ENCODE measurements at regions not wholly inside any gene's neighbourhood (a gene's known extent, or its start where the extent isn't known, plus 50 kb on each side); places are given as distances from the start of the nearest gene placed in this dataset.

GRCh38 chr5:88144219-88145001 is 124.2 kb downstream of the TMEM161B start:
- DNase-seq (ENCODE audit: low spot score): no peak

GRCh38 chr5:88143693-88144218 is 124.9 kb downstream of the TMEM161B start:
- no peak for DNase-seq (ENCODE audit: low spot score)

- DNase-seq (ENCODE audit: low spot score): no peak
These were observed 125.6 kb downstream of the TMEM161B start for GRCh38 chr5:88142886-88143692.

- DNase-seq (ENCODE audit: low spot score): peak; percentile 5
These were observed 126.1 kb downstream of the TMEM161B start for GRCh38 chr5:88142636-88142885.

- DNase-seq (ENCODE audit: low spot score): peak; percentile 98
These were observed 127.5 kb downstream of the TMEM161B start for GRCh38 chr5:88140856-88141752.

GRCh38 chr5:88140396-88140855 is 128.2 kb downstream of the TMEM161B start:
- DNase-seq (ENCODE audit: low spot score): no peak

GRCh38 chr5:88130211-88130815 is 138.3 kb downstream of the TMEM161B start:
- DNase-seq (ENCODE audit: low spot score): no peak

- DNase-seq (ENCODE audit: low spot score): no peak
These were observed 139.8 kb downstream of the TMEM161B start for GRCh38 chr5:88128813-88129212.

- no peak for DNase-seq (ENCODE audit: low spot score)
These were observed 149.0 kb downstream of the TMEM161B start for GRCh38 chr5:88119535-88120125.

- DNase-seq (ENCODE audit: low spot score): no peak
These were observed 150.5 kb downstream of the TMEM161B start for GRCh38 chr5:88118179-88118578.

GRCh38 chr5:88117546-88117945 is 151.1 kb downstream of the TMEM161B start:
- DNase-seq (ENCODE audit: low spot score): no peak

GRCh38 chr5:88116396-88116795 is 152.2 kb downstream of the TMEM161B start:
- DNase-seq (ENCODE audit: low spot score): no peak

GRCh38 chr5:88115211-88115610 is 153.4 kb downstream of the TMEM161B start:
- DNase-seq (ENCODE audit: low spot score): no peak

- no peak for DNase-seq (ENCODE audit: low spot score)
These were observed 155.2 kb downstream of the TMEM161B start for GRCh38 chr5:88113429-88113828.

- DNase-seq (ENCODE audit: low spot score): no peak
These were observed 158.8 kb downstream of the TMEM161B start for GRCh38 chr5:88109818-88110217.

- no peak for DNase-seq (ENCODE audit: low spot score)
These were observed 160.0 kb downstream of the TMEM161B start for GRCh38 chr5:88108490-88109279.

- DNase-seq (ENCODE audit: low spot score): no peak
These were observed 173.6 kb downstream of the TMEM161B start for GRCh38 chr5:88094906-88095496.

GRCh38 chr5:88094403-88094802 is 174.2 kb downstream of the TMEM161B start:
- DNase-seq (ENCODE audit: low spot score): no peak

GRCh38 chr5:88093765-88094164 is 174.9 kb downstream of the TMEM161B start:
- DNase-seq (ENCODE audit: low spot score): no peak
